GM19193 (cell line): ENCODE measurements at regions not wholly inside any gene's neighbourhood (a gene's known extent, or its start where the extent isn't known, plus 50 kb on each side); places are given as distances from the start of the nearest gene placed in this dataset.

Experiments
- POLR2A ChIP-seq: IDR thresholded peaks from 4 replicates; pipeline ENCODE4 v1.6.1; 2011; ENCODE audit not compliant: insufficient read depth, insufficient read length; ENCODE audit errors: extremely low read depth

DNA sequence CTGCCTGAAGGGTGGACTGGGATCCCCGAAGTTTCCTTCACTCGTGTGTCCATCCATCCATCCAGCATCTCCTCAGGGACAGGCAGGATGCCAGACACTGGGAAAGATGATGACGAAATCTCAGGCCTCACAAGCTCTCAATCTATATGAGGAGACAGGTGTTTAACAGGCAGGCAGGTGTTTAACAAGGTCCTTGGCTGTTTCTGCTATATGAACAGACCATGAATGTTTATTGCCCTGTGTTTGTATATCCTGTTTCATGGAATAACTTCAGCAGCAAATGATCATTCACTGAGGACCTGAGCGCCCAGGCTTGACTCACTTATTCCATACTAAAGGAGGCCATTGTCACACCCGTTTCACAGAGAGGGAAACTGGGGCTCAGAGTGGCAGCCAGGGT, 685.8 kb upstream of the HS6ST1 start:
- TF ChIP-seq POLR2A, result no peak

- TF ChIP-seq POLR2A, result no peak
These were observed 686.3 kb upstream of the HS6ST1 start for GRCh38 chr2:129004940-129005490.

DNA sequence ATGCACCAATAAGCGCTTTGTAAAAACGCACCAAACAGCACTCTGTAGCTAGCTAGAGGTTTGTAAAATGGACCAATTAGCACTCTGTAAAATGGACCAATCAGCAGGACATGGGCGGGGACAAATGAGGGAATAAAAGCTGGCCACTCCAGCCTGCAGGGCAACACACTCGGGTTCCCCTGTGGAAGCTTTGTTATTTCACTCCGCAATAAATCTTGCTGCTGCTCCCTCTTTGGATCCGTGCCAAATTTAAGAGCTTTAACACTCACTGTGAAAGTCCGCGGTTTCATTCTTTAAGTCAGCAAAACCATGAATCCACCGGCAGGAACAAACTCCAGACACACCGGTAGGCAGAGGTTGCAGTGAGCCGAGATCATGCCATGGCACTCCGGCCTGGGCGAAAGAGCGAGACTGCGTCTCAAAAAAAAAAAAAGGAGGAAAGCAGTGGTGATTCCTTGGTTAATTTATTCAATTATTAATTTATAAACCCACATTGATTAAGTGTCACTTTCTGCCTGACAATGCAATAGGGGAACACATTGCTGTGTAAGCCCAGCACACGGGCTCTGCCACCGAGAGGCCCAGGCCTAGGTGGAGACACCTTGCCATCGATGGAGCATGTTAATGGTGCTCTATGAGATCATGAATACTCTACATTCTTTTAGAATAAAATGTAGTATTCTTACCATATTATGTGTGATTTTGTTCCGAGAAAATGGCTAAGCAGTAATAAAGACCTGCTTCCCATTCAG, 687.6 kb upstream of the HS6ST1 start:
- TF ChIP-seq POLR2A, result no peak

GRCh38 chr2:129006901-129007300, 688.2 kb upstream of the HS6ST1 start:
- no peak for TF ChIP-seq POLR2A

DNA sequence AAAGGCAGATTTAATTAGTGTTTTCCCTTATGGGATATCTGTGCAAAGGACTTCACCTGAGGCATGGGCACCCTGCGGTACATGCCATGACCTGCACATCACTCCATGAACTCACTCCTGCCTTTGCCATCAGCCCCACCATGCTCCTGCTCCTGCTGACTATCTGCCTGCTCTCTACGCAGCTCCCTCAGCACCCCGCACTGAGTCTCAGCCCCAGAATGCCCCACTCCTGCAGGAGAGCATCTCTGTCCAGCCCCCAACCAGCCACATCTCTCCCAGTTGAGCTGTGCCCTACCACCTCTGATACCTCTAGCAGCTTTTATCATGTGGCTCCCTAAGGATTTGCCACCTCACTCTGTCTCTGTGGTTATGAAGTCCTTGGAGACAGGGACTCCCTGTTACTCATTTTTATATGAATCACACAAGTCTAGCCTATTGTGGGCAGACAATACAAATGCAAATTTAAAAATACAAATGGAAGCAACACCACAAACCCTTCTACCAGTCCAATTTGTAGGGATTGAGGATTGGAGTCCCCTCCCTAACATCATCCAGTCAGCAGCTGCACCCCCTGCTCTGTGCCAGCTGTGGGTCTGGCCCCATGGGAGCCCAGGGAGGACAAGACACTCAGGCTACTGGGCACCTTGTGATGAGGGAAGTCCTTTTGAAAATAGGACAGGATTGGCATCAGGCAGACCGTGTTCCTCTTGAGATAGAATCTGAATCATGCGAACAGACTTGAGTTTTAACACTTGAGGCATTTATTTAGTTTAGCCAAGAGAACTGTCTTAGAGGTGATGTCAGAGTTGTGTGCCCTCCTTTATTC, 689.6 kb upstream of the HS6ST1 start:
- no peak for TF ChIP-seq POLR2A

GRCh38 chr2:129008881-129009554, 690.4 kb upstream of the HS6ST1 start:
- TF ChIP-seq POLR2A, result no peak

GRCh38 chr2:129009555-129010146, 691.0 kb upstream of the HS6ST1 start:
- no peak for TF ChIP-seq POLR2A

- no peak for TF ChIP-seq POLR2A
These were observed 691.6 kb upstream of the HS6ST1 start for GRCh38 chr2:129010262-129010661.

DNA sequence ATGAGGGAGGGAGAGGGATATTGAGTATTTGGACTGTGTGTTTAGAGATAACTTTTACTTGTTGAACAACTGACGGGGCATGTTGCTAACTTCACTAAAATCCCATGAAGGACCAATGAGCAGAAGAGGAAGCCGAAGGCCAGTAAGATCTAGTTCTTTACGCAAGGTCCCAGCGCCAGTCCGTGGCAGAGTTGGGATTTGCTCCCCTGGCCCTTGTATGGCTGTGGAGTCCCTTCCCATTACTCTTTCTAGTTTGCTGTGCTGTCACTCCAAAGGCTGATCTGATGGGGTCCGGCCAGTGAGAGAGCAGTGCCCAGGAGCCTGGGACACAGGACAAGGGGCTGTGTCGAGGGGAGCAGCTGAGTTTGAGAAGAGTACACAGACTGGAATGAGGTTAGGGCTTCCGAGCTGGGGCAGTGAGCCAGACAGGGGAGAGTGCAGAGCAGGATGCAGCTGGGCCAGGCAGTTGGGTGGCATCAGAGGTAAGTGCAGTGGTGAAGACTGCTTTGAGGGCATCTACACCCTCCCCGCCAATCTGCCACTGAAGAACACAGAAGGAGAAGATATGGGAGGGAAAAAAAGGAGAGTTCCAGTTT, 692.9 kb upstream of the HS6ST1 start:
- no peak for TF ChIP-seq POLR2A

DNA sequence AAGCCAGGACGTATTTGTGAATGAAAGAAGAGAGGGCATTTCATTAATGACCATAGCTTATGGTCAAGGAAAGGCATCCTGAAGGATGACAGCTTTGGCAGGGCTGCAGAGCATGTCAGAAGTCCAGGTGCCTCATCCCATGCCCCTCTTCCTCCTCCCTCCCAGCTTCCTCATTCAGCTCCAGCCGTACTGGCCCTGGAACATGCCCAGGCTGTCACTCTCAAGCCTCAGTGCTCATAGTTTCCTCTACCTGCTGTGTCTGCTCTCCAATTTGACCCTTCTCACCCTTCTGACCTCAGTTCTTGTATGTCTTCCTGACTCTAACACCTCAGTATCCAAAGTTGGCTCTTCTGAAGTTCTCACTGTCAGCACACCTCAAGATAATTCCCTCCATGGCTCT, 695.8 kb upstream of the HS6ST1 start:
- TF ChIP-seq POLR2A, result no peak

- no peak for TF ChIP-seq POLR2A
These were observed 697.0 kb upstream of the HS6ST1 start for GRCh38 chr2:129015397-129016285.

GRCh38 chr2:129016972-129017371, 698.3 kb upstream of the HS6ST1 start:
- TF ChIP-seq POLR2A, result no peak

DNA sequence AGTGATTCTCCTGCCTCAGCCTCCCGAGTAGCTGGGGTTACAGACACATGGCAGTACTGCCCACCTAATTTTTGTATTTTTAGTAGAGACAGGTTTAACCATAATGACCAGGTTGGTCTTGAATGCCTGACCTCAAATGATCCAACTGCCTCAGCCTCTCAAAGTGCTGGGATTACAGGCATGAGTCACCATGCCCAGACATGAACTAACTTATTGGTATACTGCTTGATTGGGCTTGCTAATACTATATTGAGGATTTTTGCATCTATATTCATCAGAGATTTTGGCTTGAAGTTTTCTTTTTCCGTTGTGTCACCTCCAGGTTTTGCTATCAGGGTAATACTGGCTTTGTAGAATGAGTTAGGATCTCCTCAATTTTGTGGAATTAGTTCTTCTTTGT, 706.1 kb upstream of the HS6ST1 start:
- no peak for TF ChIP-seq POLR2A

- no peak for TF ChIP-seq POLR2A
These were observed 717.3 kb upstream of the HS6ST1 start for GRCh38 chr2:129035992-129036391.

GRCh38 chr2:129050101-129050500, 731.4 kb upstream of the HS6ST1 start:
- no peak for TF ChIP-seq POLR2A
